A673 (cell line): ENCODE measurements at regions not wholly inside any gene's neighbourhood (a gene's known extent, or its start where the extent isn't known, plus 50 kb on each side); places are given as distances from the start of the nearest gene placed in this dataset.

Experiments
- CTCF ChIP-seq: fragments of 300-800, 200-600 bp; sonication (generic); conservative IDR thresholded peaks from 2 replicates; pipeline ENCODE4 v1.5.1; 2017; ENCODE audit warnings: low read depth, mild to moderate bottlenecking, antibody characterized with exemption, low read length, moderate library complexity, mixed read lengths
- EZH2 ChIP-seq: fragments of 200-600 bp; sonication (generic); IDR thresholded peaks from 2 replicates; pipeline ENCODE4 v1.6.1; 2017; ENCODE audit warnings: borderline replicate concordance, low read depth, mild to moderate bottlenecking, mixed read lengths, antibody characterized with exemption, low read length; ENCODE audit not compliant: poor library complexity, severe bottlenecking

- TF ChIP-seq CTCF (no peak), EZH2 (no peak)
Observed at GRCh38 chr6:104612541-104612940, 247.2 kb downstream of the HACE1 start.
